Right ventricle myocardium inferior (tissue), 1 donor: ENCODE measurements at regions not wholly inside any gene's neighbourhood (a gene's known extent, or its start where the extent isn't known, plus 50 kb on each side); places are given as distances from the start of the nearest gene placed in this dataset.

Experiments used
- ATAC-seq: fragments of 200-7000 bp; cut with Tn5 transposase; one replicate; pipeline ENCODE4 v1.9.1; 2020; ENCODE audit warnings: mild to moderate bottlenecking, moderate library complexity
- DNase-seq: peaks from one replicate; pipeline ENCODE4 v3.0.0; 2021; ENCODE audit errors: missing footprints
- intact Hi-C: fragments of 100-400 bp; cut with DNase I; formaldehyde crosslinking; loops from one replicate; pipeline ENCODE4 v1.11.0; 2022
- donor health status: DM: no; HTN: yes; CAD: no; lungs with severe emphysema.

GRCh38 chr2:176963568-176964287, 248.9 kb upstream of the HNRNPA3 start:
- DNase-seq: no peak
- intact Hi-C loops: no loop called here
- no peak for ATAC-seq

GRCh38 chr2:176967911-176968450, 244.6 kb upstream of the HNRNPA3 start:
- intact Hi-C loops: no loop called here
- ATAC-seq (no peak), DNase-seq (no peak)

GRCh38 chr2:176969642-176970359, 242.8 kb upstream of the HNRNPA3 start:
- DNase-seq (no peak), ATAC-seq (no peak)
- intact Hi-C loops: no loop called here

GRCh38 chr2:176976736-176977685, 235.6 kb upstream of the HNRNPA3 start:
- intact Hi-C loops: no loop called here
- no peak for ATAC-seq
- no peak for DNase-seq

GRCh38 chr2:176978921-176979320, 233.7 kb upstream of the HNRNPA3 start:
- intact Hi-C loops: no loop called here
- ATAC-seq (no peak), DNase-seq (no peak)

GRCh38 chr2:176979981-176980710, 232.4 kb upstream of the HNRNPA3 start:
- intact Hi-C loops: no loop called here

GRCh38 chr2:176984987-176985386, 227.6 kb upstream of the HNRNPA3 start:
- DNase-seq (no peak), ATAC-seq (no peak)
- intact Hi-C loops: no loop called here

More at GRCh38 chr2:176979981-176980710, 232.4 kb upstream of the HNRNPA3 start:
- ATAC-seq: no peak
- no peak for DNase-seq

- intact Hi-C loops: no loop called here
- no peak for DNase-seq
- no peak for ATAC-seq
Measured at GRCh38 chr2:176985871-176986270, 226.7 kb upstream of the HNRNPA3 start.

- ATAC-seq (no peak), DNase-seq (no peak)
- intact Hi-C loops: no loop called here
Measured at GRCh38 chr2:176986487-176986886, 226.1 kb upstream of the HNRNPA3 start.

- ATAC-seq (no peak), DNase-seq (no peak)
- intact Hi-C loops: no loop called here
Measured at GRCh38 chr2:176991411-176991810, 221.2 kb upstream of the HNRNPA3 start.

GRCh38 chr2:176997074-176997791, 215.4 kb upstream of the HNRNPA3 start:
- intact Hi-C loops: no loop called here
- DNase-seq (no peak), ATAC-seq (no peak)

- ATAC-seq: no peak
- intact Hi-C loops: no loop called here
- no peak for DNase-seq
Measured at GRCh38 chr2:176997792-176998169, 214.8 kb upstream of the HNRNPA3 start.

GRCh38 chr2:176999301-176999700, 213.3 kb upstream of the HNRNPA3 start:
- intact Hi-C loops: no loop called here

GRCh38 chr2:177000061-177000714, 212.4 kb upstream of the HNRNPA3 start:
- ATAC-seq (no peak), DNase-seq (no peak)
- intact Hi-C loops: no loop called here

More at GRCh38 chr2:176999301-176999700, 213.3 kb upstream of the HNRNPA3 start:
- ATAC-seq: no peak
- no peak for DNase-seq

GRCh38 chr2:177000715-177001072, 211.9 kb upstream of the HNRNPA3 start:
- intact Hi-C loops: no loop called here
- no peak for ATAC-seq
- no peak for DNase-seq

GRCh38 chr2:177001334-177001733, 211.3 kb upstream of the HNRNPA3 start:
- ATAC-seq: no peak
- no peak for DNase-seq
- intact Hi-C loops: no loop called here

GRCh38 chr2:177002983-177003382, 209.6 kb upstream of the HNRNPA3 start:
- DNase-seq: no peak
- no peak for ATAC-seq
- intact Hi-C loops: no loop called here
